ENCODE measurements at regions not wholly inside any gene's neighbourhood (a gene's known extent, or its start where the extent isn't known, plus 50 kb on each side); places are given as distances from the start of the nearest gene placed in this dataset.

DNA sequence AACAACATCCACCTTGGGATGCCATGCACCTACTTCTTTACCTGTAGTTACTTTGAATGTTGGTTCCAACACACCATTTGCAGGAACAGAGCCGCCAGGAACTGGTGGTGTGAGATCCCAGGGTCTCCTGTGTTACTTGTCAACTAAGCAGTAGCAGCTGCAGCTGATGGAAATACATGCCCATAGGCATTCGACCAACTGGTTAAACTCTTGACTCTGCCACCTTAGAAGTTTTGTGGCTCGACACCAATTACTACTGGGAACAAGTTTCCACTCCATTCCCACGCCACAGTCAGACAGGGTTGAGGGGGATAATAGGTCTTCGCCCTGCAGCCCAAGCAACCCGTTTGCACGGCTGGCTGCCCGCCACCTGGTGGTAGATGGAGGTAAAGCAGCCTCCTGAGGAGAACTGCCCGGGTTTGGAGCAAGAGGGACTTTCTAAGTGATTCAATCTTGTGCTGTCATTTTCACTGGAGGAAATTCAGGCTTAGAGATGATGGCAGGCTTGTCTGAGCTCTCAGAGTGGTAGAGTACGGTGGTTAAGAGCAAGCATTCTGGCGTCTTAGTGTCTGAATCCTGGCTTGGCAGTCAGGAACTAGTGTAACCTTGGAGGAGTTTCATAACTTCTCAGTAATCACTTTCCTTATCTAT is 119.1 kb upstream of the TRIM2 start:
- H3K4me3 ChIP-seq (ENCODE audit: low read depth in 1 of 5, low read length in 5 of 5): no peak overlapping the region
- H3K4me1 ChIP-seq (ENCODE audit: control insufficient read depth in 5 of 5, insufficient read depth in 5 of 5, low read length in 5 of 5): peaks cover 0 to 6% (median 3%) of the 10 kb centered on the region in 5 donors
- no peaks in the 10 kb centered on the region for H3K9me3 ChIP-seq (ENCODE audit: control insufficient read depth in 5 of 5, low read length in 5 of 5)
- no peak overlapping the region for H3K27ac ChIP-seq (ENCODE audit: low read depth, low read length)
- H3K36me3 ChIP-seq (ENCODE audit: control insufficient read depth in 5 of 5, insufficient read depth in 5 of 5, low read length in 5 of 5): no peaks in the 10 kb centered on the region
- H3K27me3 ChIP-seq (ENCODE audit: control insufficient read depth in 5 of 5, insufficient read depth in 4 of 5, low read length in 5 of 5): peaks cover 0 to 3% (median 0%) of the 10 kb centered on the region in 5 donors
- no peak overlapping the region for H3K9ac ChIP-seq (ENCODE audit: low read length in 5 of 5)

GRCh38 chr4:153087671-153088194 is 116.5 kb upstream of the TRIM2 start:
- Histone ChIP-seq H3K27me3 (ENCODE audit: control insufficient read depth in 5 of 5, insufficient read depth in 4 of 5, low read length in 5 of 5) (peaks cover 0 to 3% (median 0%) of the 10 kb centered on the region in 5 donors), H3K36me3 (ENCODE audit: control insufficient read depth in 5 of 5, insufficient read depth in 5 of 5, low read length in 5 of 5) (no peaks in the 10 kb centered on the region), H3K9ac (ENCODE audit: low read length in 5 of 5) (no peak overlapping the region)

GRCh38 chr4:153089742-153090141 is 114.5 kb upstream of the TRIM2 start:
- no peak overlapping the region for H3K27ac ChIP-seq (ENCODE audit: low read depth, low read length)
- H3K9ac ChIP-seq (ENCODE audit: low read length in 5 of 5): no peak overlapping the region
- peaks cover 0 to 3% (median 3%) of the 10 kb centered on the region in 5 donors for H3K9me3 ChIP-seq (ENCODE audit: control insufficient read depth in 5 of 5, low read length in 5 of 5)
- no peaks in the 10 kb centered on the region for H3K36me3 ChIP-seq (ENCODE audit: control insufficient read depth in 5 of 5, insufficient read depth in 5 of 5, low read length in 5 of 5)
- H3K27me3 ChIP-seq (ENCODE audit: control insufficient read depth in 5 of 5, insufficient read depth in 4 of 5, low read length in 5 of 5): peaks cover 0 to under 1% (median 0%) of the 10 kb centered on the region in 5 donors
- H3K4me1 ChIP-seq (ENCODE audit: control insufficient read depth in 5 of 5, insufficient read depth in 5 of 5, low read length in 5 of 5): peaks cover 0 to 6% (median 3%) of the 10 kb centered on the region in 5 donors
- H3K4me3 ChIP-seq (ENCODE audit: low read depth in 1 of 5, low read length in 5 of 5): no peak overlapping the region

More at GRCh38 chr4:153087671-153088194, 116.5 kb upstream of the TRIM2 start:
- Histone ChIP-seq H3K27ac (ENCODE audit: low read depth, low read length) (no peak overlapping the region), H3K9me3 (ENCODE audit: control insufficient read depth in 5 of 5, low read length in 5 of 5) (no peaks in the 10 kb centered on the region), H3K4me1 (ENCODE audit: control insufficient read depth in 5 of 5, insufficient read depth in 5 of 5, low read length in 5 of 5) (peaks cover 0 to 6% (median 3%) of the 10 kb centered on the region in 5 donors), H3K4me3 (ENCODE audit: low read depth in 1 of 5, low read length in 5 of 5) (no peak overlapping the region)

- H3K27me3 ChIP-seq (ENCODE audit: control insufficient read depth in 5 of 5, insufficient read depth in 4 of 5, low read length in 5 of 5): no peaks in the 10 kb centered on the region
- no peaks in the 10 kb centered on the region for H3K36me3 ChIP-seq (ENCODE audit: control insufficient read depth in 5 of 5, insufficient read depth in 5 of 5, low read length in 5 of 5)
- H3K4me1 ChIP-seq (ENCODE audit: control insufficient read depth in 5 of 5, insufficient read depth in 5 of 5, low read length in 5 of 5): peaks cover 0 to 2% (median 0%) of the 10 kb centered on the region in 5 donors
- no peak overlapping the region for H3K4me3 ChIP-seq (ENCODE audit: low read depth in 1 of 5, low read length in 5 of 5)
- H3K27ac ChIP-seq (ENCODE audit: low read depth, low read length): no peak overlapping the region
- no peak overlapping the region for H3K9ac ChIP-seq (ENCODE audit: low read length in 5 of 5)
- peaks cover 0 to 3% (median 3%) of the 10 kb centered on the region in 5 donors for H3K9me3 ChIP-seq (ENCODE audit: control insufficient read depth in 5 of 5, low read length in 5 of 5)
Measured at GRCh38 chr4:153090181-153090580, 114.1 kb upstream of the TRIM2 start.

DNA sequence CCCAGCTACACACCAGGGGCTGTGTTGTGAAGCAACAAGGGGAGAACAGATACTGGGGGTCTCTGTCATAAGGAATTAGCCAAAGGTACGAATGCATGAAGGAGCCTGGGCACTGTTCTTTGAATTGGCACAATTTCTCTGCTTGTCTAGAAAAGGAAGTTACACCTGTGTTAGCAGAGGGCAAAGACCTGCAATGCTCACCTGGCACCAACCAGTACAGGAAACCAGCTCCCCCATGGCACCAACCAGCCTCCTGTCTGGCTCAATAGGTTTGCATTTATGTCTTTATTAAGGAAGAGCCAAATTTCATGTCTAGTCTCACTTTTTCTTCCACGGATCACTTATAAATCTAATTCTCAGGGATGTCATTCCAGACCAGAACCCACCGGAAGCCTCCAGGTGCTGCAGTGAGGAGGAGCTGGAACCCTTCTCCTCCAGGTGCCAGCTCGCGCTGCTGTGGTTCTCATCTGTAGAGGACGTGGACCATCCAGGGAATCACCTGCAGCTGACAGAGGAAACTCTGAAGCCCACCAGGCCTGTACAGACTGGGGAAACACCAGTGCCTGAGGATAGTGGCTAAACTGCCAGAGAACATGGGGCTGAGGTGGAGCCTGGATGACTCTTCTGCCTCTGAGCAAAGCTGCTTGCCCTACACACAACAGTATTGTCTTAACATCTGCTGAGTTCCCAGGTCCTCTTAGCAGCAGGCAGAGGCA is 113.4 kb upstream of the TRIM2 start:
- Histone ChIP-seq H3K9me3 (ENCODE audit: control insufficient read depth in 5 of 5, low read length in 5 of 5) (peaks cover 0 to 3% (median 3%) of the 10 kb centered on the region in 5 donors), H3K4me1 (ENCODE audit: control insufficient read depth in 5 of 5, insufficient read depth in 5 of 5, low read length in 5 of 5) (no peaks in the 10 kb centered on the region), H3K27me3 (ENCODE audit: control insufficient read depth in 5 of 5, insufficient read depth in 4 of 5, low read length in 5 of 5) (no peaks in the 10 kb centered on the region), H3K36me3 (ENCODE audit: control insufficient read depth in 5 of 5, insufficient read depth in 5 of 5, low read length in 5 of 5) (no peaks in the 10 kb centered on the region), H3K4me3 (ENCODE audit: low read depth in 1 of 5, low read length in 5 of 5) (no peak overlapping the region), H3K27ac (ENCODE audit: low read depth, low read length) (no peak overlapping the region), H3K9ac (ENCODE audit: low read length in 5 of 5) (no peak overlapping the region)

- H3K27ac ChIP-seq (ENCODE audit: low read depth, low read length): no peak overlapping the region
- peaks cover 0 to 3% (median 3%) of the 10 kb centered on the region in 5 donors for H3K9me3 ChIP-seq (ENCODE audit: control insufficient read depth in 5 of 5, low read length in 5 of 5)
- H3K36me3 ChIP-seq (ENCODE audit: control insufficient read depth in 5 of 5, insufficient read depth in 5 of 5, low read length in 5 of 5): no peaks in the 10 kb centered on the region
- H3K4me1 ChIP-seq (ENCODE audit: control insufficient read depth in 5 of 5, insufficient read depth in 5 of 5, low read length in 5 of 5): no peaks in the 10 kb centered on the region
- no peak overlapping the region for H3K4me3 ChIP-seq (ENCODE audit: low read depth in 1 of 5, low read length in 5 of 5)
- no peaks in the 10 kb centered on the region for H3K27me3 ChIP-seq (ENCODE audit: control insufficient read depth in 5 of 5, insufficient read depth in 4 of 5, low read length in 5 of 5)
- no peak overlapping the region for H3K9ac ChIP-seq (ENCODE audit: low read length in 5 of 5)
Measured at GRCh38 chr4:153093396-153093795, 110.8 kb upstream of the TRIM2 start.

DNA sequence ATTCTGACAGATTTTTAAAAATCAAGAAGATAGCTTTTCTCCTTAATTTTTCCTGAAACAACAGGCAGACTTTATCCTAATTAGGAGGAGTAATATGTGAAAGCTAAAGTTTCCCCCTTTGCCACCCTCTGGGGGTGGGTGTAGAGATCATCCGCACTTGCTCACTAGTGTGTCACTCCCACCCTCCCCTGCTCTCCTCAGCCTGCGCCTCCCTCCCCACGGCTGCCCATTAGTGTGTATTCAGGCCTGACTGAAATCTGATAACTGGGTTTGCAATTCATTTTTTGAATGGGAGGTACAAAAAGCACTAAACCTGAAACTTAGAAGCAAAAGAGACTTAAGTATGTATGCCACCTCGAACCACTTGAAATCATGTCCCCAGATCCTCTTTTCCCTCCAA is 110.4 kb upstream of the TRIM2 start:
- H3K9ac ChIP-seq (ENCODE audit: low read length in 5 of 5): no peak overlapping the region
- H3K27ac ChIP-seq (ENCODE audit: low read depth, low read length): no peak overlapping the region
- H3K36me3 ChIP-seq (ENCODE audit: control insufficient read depth in 5 of 5, insufficient read depth in 5 of 5, low read length in 5 of 5): no peaks in the 10 kb centered on the region
- H3K27me3 ChIP-seq (ENCODE audit: control insufficient read depth in 5 of 5, insufficient read depth in 4 of 5, low read length in 5 of 5): no peaks in the 10 kb centered on the region
- peaks cover 0 to 3% (median 3%) of the 10 kb centered on the region in 5 donors for H3K9me3 ChIP-seq (ENCODE audit: control insufficient read depth in 5 of 5, low read length in 5 of 5)
- H3K4me3 ChIP-seq (ENCODE audit: low read depth in 1 of 5, low read length in 5 of 5): no peak overlapping the region
- H3K4me1 ChIP-seq (ENCODE audit: control insufficient read depth in 5 of 5, insufficient read depth in 5 of 5, low read length in 5 of 5): no peaks in the 10 kb centered on the region

DNA sequence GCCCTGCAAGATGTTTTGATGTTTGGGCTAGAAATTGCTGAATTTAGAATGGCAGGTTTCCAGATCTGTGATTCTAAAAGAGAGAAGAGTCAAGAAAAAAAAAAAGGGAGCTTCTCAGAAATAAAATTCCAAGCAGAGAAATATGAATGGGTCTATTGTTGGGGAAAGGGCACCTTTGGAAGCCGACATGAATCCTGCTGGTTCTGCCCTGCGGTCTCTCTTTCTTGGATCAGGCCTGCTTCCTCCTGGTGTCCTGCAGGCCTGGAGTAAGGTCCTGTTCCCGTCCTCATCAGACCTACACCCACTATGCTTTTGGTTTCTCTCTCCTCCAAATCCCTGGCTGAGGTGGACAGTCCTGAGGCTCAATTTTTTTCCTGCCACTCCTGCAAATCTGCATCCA is 109.8 kb upstream of the TRIM2 start:
- H3K4me3 ChIP-seq (ENCODE audit: low read depth in 1 of 5, low read length in 5 of 5): no peak overlapping the region
- H3K27ac ChIP-seq (ENCODE audit: low read depth, low read length): no peak overlapping the region
- H3K36me3 ChIP-seq (ENCODE audit: control insufficient read depth in 5 of 5, insufficient read depth in 5 of 5, low read length in 5 of 5): no peaks in the 10 kb centered on the region
- peaks cover 0 to 3% (median 3%) of the 10 kb centered on the region in 5 donors for H3K9me3 ChIP-seq (ENCODE audit: control insufficient read depth in 5 of 5, low read length in 5 of 5)
- H3K9ac ChIP-seq (ENCODE audit: low read length in 5 of 5): no peak overlapping the region
- H3K4me1 ChIP-seq (ENCODE audit: control insufficient read depth in 5 of 5, insufficient read depth in 5 of 5, low read length in 5 of 5): no peaks in the 10 kb centered on the region
- H3K27me3 ChIP-seq (ENCODE audit: control insufficient read depth in 5 of 5, insufficient read depth in 4 of 5, low read length in 5 of 5): no peaks in the 10 kb centered on the region

DNA sequence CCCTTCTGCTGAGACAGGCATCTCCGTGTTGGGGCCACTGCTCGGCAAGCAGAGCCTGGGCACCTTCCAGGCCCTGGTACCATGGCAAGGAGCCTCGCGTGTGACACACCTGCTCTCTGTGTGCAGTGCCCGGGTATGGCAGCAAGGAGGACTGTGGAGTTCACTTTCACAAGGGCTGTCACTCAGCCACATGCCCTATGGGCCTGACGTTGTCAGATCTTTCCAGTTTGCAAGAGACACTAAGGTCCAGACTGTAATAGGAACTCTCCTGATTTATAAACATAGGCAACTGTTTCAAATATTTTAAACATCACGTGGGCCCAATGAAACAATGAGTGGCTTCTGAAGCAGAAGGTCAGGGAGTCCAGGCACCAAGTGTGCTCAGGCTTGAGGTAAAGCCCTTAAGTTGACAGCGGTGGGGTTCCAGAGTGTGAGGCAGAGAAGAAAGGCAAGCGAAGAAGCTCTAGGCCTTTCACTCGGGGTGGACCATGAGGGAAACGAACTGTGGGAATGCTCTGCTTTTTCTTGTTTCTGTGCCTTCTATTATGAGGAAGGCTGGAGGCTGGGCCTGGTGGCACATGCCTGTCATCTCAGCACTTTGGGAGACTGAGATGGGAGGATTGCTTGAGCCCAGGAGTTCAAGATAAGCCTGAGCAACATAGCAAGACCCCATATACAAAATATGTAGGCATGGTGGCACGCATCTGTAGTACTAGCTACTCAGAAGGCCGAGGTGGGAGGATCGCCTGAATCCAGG is 108.6 kb upstream of the TRIM2 start:
- Histone ChIP-seq H3K9me3 (ENCODE audit: control insufficient read depth in 5 of 5, low read length in 5 of 5) (peaks cover 0 to 3% (median 3%) of the 10 kb centered on the region in 5 donors), H3K27me3 (ENCODE audit: control insufficient read depth in 5 of 5, insufficient read depth in 4 of 5, low read length in 5 of 5) (no peaks in the 10 kb centered on the region), H3K36me3 (ENCODE audit: control insufficient read depth in 5 of 5, insufficient read depth in 5 of 5, low read length in 5 of 5) (no peaks in the 10 kb centered on the region), H3K27ac (ENCODE audit: low read depth, low read length) (no peak overlapping the region), H3K4me1 (ENCODE audit: control insufficient read depth in 5 of 5, insufficient read depth in 5 of 5, low read length in 5 of 5) (no peaks in the 10 kb centered on the region), H3K4me3 (ENCODE audit: low read depth in 1 of 5, low read length in 5 of 5) (no peak overlapping the region), H3K9ac (ENCODE audit: low read length in 5 of 5) (no peak overlapping the region)
